Skeletal muscle satellite cell (primary cell): ENCODE measurements at regions not wholly inside any gene's neighbourhood (a gene's known extent, or its start where the extent isn't known, plus 50 kb on each side); places are given as distances from the start of the nearest gene placed in this dataset.

Experiments
- H3K27me3 ChIP-seq: 2 replicates; pipeline ENCODE4 v1.7.0; 2013; ENCODE audit warnings: low read length; ENCODE audit not compliant: control insufficient read depth, insufficient read depth
- H3K36me3 ChIP-seq: 2 replicates; pipeline ENCODE4 v1.7.0; 2013; ENCODE audit warnings: mild to moderate bottlenecking, control low read depth, low read length; ENCODE audit not compliant: insufficient read depth
- H3K4me1 ChIP-seq: 2 replicates; pipeline ENCODE4 v1.7.0; 2013; ENCODE audit warnings: low read length; ENCODE audit not compliant: control insufficient read depth, insufficient read depth
- H3K4me2 ChIP-seq: 2 replicates; pipeline ENCODE4 v1.7.0; 2013; ENCODE audit warnings: mild to moderate bottlenecking, low read length
- H3K4me3 ChIP-seq: 2 replicates; pipeline ENCODE4 v1.7.0; 2013; ENCODE audit warnings: low read length
- H3K9ac ChIP-seq: 2 replicates; pipeline ENCODE4 v1.7.0; 2013; ENCODE audit warnings: mild to moderate bottlenecking, low read depth, low read length, moderate library complexity
- H3K9me3 ChIP-seq: replicated peaks from 2 replicates; pipeline ENCODE4 v1.7.0; 2013; ENCODE audit warnings: mild to moderate bottlenecking, control low read depth, low read length

- Histone ChIP-seq H3K4me2 (no peak overlapping the region), H3K9ac (no peak overlapping the region), H3K27me3 (no peaks in the 10 kb centered on the region), H3K4me3 (no peak overlapping the region), H3K9me3 (no peaks in the 10 kb centered on the region), H3K4me1 (no peaks in the 10 kb centered on the region), H3K36me3 (no peaks in the 10 kb centered on the region)
Observed at GRCh38 chr10:106317554-106317953, 847.0 kb downstream of the SORCS1 start.

- Histone ChIP-seq H3K36me3 (no peaks in the 10 kb centered on the region), H3K9ac (no peak overlapping the region), H3K27me3 (no peaks in the 10 kb centered on the region), H3K9me3 (no peaks in the 10 kb centered on the region), H3K4me2 (no peak overlapping the region), H3K4me3 (no peak overlapping the region), H3K4me1 (no peaks in the 10 kb centered on the region)
Observed at GRCh38 chr10:106313041-106313440, 851.5 kb downstream of the SORCS1 start.

- Histone ChIP-seq H3K27me3 (no peaks in the 10 kb centered on the region), H3K9ac (no peak overlapping the region), H3K4me1 (no peaks in the 10 kb centered on the region), H3K9me3 (no peaks in the 10 kb centered on the region), H3K4me2 (no peak overlapping the region), H3K36me3 (no peaks in the 10 kb centered on the region), H3K4me3 (no peak overlapping the region)
Observed at GRCh38 chr10:106312087-106312486, 852.4 kb downstream of the SORCS1 start.

DNA sequence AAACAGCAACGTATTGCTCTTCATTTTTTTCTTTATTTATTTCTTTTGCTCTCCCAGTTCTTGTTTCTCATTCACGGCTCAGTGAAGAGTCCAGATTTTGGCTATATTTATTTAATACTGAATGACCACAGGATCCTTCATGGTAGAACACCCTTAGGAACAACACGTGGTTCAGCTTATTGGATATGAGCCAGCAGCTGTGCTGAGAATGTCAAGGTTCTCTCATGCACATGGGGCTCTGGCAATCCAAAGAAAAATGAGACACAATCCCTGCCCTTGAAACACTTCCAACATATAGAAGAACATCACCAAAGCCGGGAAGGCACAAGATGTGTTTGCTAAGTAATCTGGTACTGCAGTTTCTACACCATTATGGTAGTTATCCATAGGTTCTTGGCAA is 852.9 kb downstream of the SORCS1 start:
- Histone ChIP-seq H3K27me3 (no peaks in the 10 kb centered on the region), H3K4me3 (no peak overlapping the region), H3K4me1 (no peaks in the 10 kb centered on the region), H3K9me3 (no peaks in the 10 kb centered on the region), H3K9ac (no peak overlapping the region), H3K36me3 (no peaks in the 10 kb centered on the region), H3K4me2 (no peak overlapping the region)

- no peaks in the 10 kb centered on the region for H3K9me3 ChIP-seq
- H3K4me2 ChIP-seq = no peak overlapping the region
- H3K4me1 ChIP-seq = no peaks in the 10 kb centered on the region
- H3K27me3 ChIP-seq = no peaks in the 10 kb centered on the region
- H3K36me3 ChIP-seq = no peaks in the 10 kb centered on the region
- no peak overlapping the region for H3K4me3 ChIP-seq
- no peak overlapping the region for H3K9ac ChIP-seq
Observed at GRCh38 chr10:106310596-106310995, 853.9 kb downstream of the SORCS1 start.

DNA sequence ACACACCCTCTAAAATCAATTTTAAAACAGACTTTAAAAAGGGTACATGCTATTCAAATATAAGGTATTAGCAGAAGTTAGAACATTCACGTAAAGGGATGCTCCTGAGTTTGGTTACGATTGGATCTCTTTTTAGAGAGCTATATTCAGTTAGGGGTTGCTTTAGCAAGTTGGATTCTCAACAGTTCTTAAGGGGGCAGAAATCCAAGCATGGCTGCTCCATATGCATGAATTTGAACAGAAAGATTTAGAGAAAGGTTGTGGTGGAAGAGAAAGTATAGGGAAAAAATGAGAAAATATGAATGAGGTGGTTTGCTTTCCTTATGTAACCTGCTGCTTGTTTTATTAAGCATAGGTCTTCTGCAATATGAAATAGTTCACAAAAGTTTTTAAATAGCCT is 855.1 kb downstream of the SORCS1 start:
- no peaks in the 10 kb centered on the region for H3K27me3 ChIP-seq

DNA sequence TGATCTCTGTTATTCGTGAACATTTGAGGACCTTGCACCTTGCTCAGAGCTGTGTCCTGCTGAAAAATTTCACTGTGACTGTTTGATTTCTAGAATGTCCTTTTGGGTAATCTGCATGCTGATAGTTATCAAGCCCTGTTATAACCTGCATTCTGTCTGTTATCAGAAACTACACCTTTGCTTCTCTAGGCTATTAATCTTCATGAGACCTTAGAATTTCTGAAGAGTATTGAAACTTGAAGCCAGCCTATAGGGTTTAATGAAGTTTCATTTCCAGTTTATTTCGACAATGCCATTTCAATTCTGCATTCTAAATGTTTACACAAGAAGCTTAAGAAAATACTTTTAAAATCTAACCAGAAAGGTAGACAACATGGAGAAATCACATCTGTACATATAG is 856.2 kb downstream of the SORCS1 start:
- Histone ChIP-seq H3K27me3 (no peaks in the 10 kb centered on the region), H3K9me3 (no peaks in the 10 kb centered on the region), H3K36me3 (no peaks in the 10 kb centered on the region), H3K9ac (no peak overlapping the region), H3K4me2 (no peak overlapping the region), H3K4me3 (no peak overlapping the region), H3K4me1 (no peaks in the 10 kb centered on the region)

More for the DNA sequence above, 855.1 kb downstream of the SORCS1 start:
- Histone ChIP-seq H3K4me3 (no peak overlapping the region), H3K36me3 (no peaks in the 10 kb centered on the region), H3K4me2 (no peak overlapping the region), H3K4me1 (no peaks in the 10 kb centered on the region), H3K9me3 (no peaks in the 10 kb centered on the region), H3K9ac (no peak overlapping the region)

- H3K9me3 ChIP-seq = peaks cover 3% of the 10 kb centered on the region
- H3K4me1 ChIP-seq = no peaks in the 10 kb centered on the region
- H3K9ac ChIP-seq = no peak overlapping the region
- no peaks in the 10 kb centered on the region for H3K27me3 ChIP-seq
- no peaks in the 10 kb centered on the region for H3K36me3 ChIP-seq
- no peak overlapping the region for H3K4me3 ChIP-seq
- H3K4me2 ChIP-seq = no peak overlapping the region
Observed at GRCh38 chr10:106304056-106304455, 860.5 kb downstream of the SORCS1 start.

DNA sequence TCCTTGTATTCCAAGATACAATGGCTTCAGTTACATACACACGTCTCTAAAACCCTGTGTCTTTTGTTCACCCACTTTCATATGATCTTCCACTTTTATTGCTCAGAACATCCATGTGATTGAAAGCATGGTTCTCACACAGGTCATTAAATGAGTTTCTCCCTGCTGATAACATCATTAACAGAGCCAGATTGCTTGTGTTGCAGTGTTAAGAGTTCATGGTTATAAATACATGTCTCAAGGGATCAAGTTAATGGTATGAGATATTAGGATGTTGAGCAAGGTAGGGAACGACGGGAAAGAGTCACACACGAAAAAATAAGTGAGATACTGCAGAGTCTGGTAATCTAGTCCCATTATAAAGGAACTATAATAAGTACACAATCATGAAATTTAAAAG is 861.5 kb downstream of the SORCS1 start:
- H3K36me3 ChIP-seq = no peaks in the 10 kb centered on the region
- H3K27me3 ChIP-seq = no peaks in the 10 kb centered on the region
- H3K4me3 ChIP-seq = no peak overlapping the region
- peaks cover 3% of the 10 kb centered on the region for H3K9me3 ChIP-seq
- H3K4me2 ChIP-seq = no peak overlapping the region
- no peaks in the 10 kb centered on the region for H3K4me1 ChIP-seq
- no peak overlapping the region for H3K9ac ChIP-seq

DNA sequence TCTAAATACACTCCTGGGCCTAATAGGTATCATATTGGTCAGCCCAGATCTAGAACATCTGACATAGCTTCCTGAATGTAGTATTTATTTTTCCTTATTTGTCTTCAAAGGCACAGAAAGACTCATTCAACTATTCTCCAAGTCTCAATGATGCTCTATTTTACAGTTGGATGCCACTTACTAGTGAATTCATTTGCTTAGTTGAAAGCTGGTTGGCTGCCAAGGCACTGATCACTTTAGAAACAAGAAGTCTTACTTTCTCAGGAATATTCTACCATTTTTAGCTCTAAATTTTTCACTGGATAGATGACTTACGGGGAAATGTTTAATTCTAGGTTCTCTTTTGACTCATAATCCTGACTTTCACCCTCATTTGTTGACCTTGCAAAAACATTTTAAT is 863.4 kb downstream of the SORCS1 start:
- no peaks in the 10 kb centered on the region for H3K27me3 ChIP-seq

GRCh38 chr10:106296750-106297392 is 867.6 kb downstream of the SORCS1 start:
- no peaks in the 10 kb centered on the region for H3K27me3 ChIP-seq
- H3K4me1 ChIP-seq = no peaks in the 10 kb centered on the region
- no peak overlapping the region for H3K9ac ChIP-seq
- no peak overlapping the region for H3K4me2 ChIP-seq
- no peak overlapping the region for H3K4me3 ChIP-seq
- no peaks in the 10 kb centered on the region for H3K36me3 ChIP-seq
- H3K9me3 ChIP-seq = peaks cover 3% of the 10 kb centered on the region

More for the DNA sequence above, 863.4 kb downstream of the SORCS1 start:
- Histone ChIP-seq H3K4me1 (no peaks in the 10 kb centered on the region), H3K9me3 (peaks cover 3% of the 10 kb centered on the region), H3K4me2 (no peak overlapping the region), H3K4me3 (no peak overlapping the region), H3K36me3 (no peaks in the 10 kb centered on the region), H3K9ac (no peak overlapping the region)

GRCh38 chr10:106284802-106285587 is 879.5 kb downstream of the SORCS1 start:
- no peaks in the 10 kb centered on the region for H3K36me3 ChIP-seq
- H3K4me2 ChIP-seq = no peak overlapping the region
- no peaks in the 10 kb centered on the region for H3K9me3 ChIP-seq
- H3K4me1 ChIP-seq = no peaks in the 10 kb centered on the region
- no peak overlapping the region for H3K4me3 ChIP-seq
- no peaks in the 10 kb centered on the region for H3K27me3 ChIP-seq
- no peak overlapping the region for H3K9ac ChIP-seq
